PC-9 (cell line): ENCODE measurements at regions not wholly inside any gene's neighbourhood (a gene's known extent, or its start where the extent isn't known, plus 50 kb on each side); places are given as distances from the start of the nearest gene placed in this dataset.
A peak's percentile ranks its signal among the peaks of the same experiment; 100 is the strongest.

Source experiments
- BruUV-seq: library from RNA; stranded (reverse); fragments of 400-500 nt; replicated peaks from 2 replicates; lab custom pipeline; 2021; lab: Mats Ljungman, UMichigan
- CTCF ChIA-PET: fragments of 300-600 bp; sonication (Branson Sonifier 250); formaldehyde crosslinking; loops from one replicate; lab custom pipeline; 2022; ENCODE audit warnings: antibody characterized with exemption; lab: Charles Lee
- POLR2A ChIA-PET: fragments of 300-600 bp; sonication (Branson Sonifier 250); formaldehyde crosslinking; loops from one replicate; lab custom pipeline; 2022; ENCODE audit warnings: antibody characterized with exemption; ENCODE audit not compliant: unreplicated experiment; lab: Charles Lee
- DNase-seq, 2 experiments: peaks; one replicate each; pipeline versions ENCODE4 v3.0.0 to v3.0.0-alpha.2; 2015 to 2022; ENCODE audit warnings: mixed read lengths in 1 of 2
- H2AFZ ChIP-seq: fragments of 200-600 bp; sonication (generic); 2 replicates; pipeline ENCODE4 v1.8.1; 2017; ENCODE audit warnings: antibody characterized with exemption
- H3F3A ChIP-seq: fragments of 200-600 bp; sonication (generic); 2 replicates; pipeline ENCODE4 v1.8.1; 2017; ENCODE audit warnings: antibody characterized with exemption, mild to moderate bottlenecking, low read depth; ENCODE audit not compliant: insufficient read depth
- H3K27ac ChIP-seq: fragments of 200-600 bp; sonication (generic); 2 replicates; pipeline ENCODE4 v1.6.1; 2016; ENCODE audit warnings: mixed run types
- H3K27me3 ChIP-seq: fragments of 200-600 bp; sonication (generic); 2 replicates; pipeline ENCODE4 v1.6.1; 2016; ENCODE audit warnings: low read depth, mixed run types; ENCODE audit not compliant: insufficient read depth
- H3K36me3 ChIP-seq: fragments of 200-600 bp; sonication (generic); 2 replicates; pipeline ENCODE4 v1.6.1; 2016; ENCODE audit warnings: low read depth, mixed run types
- H3K4me1 ChIP-seq: fragments of 200-600 bp; sonication (generic); replicated peaks from 2 replicates; pipeline ENCODE4 v1.6.1; 2016; ENCODE audit warnings: mixed run types; ENCODE audit not compliant: insufficient read depth
- H3K4me2 ChIP-seq: fragments of 200-600 bp; sonication (generic); 2 replicates; pipeline ENCODE4 v1.6.1; 2017; ENCODE audit warnings: mixed run types
- H3K4me3 ChIP-seq: fragments of 200-600 bp; sonication (generic); 2 replicates; pipeline ENCODE4 v1.6.1; 2016; ENCODE audit warnings: mixed run types
- H3K79me2 ChIP-seq: fragments of 200-600 bp; sonication (generic); 2 replicates; pipeline ENCODE4 v1.6.1; 2017; ENCODE audit warnings: low read depth, mixed run types
- H3K9me2 ChIP-seq: fragments of 200-600 bp; sonication (generic); 2 replicates; pipeline ENCODE4 v1.8.1; 2017; ENCODE audit warnings: mild to moderate bottlenecking; ENCODE audit not compliant: insufficient read depth
- H3K9me3 ChIP-seq: fragments of 200-600 bp; sonication (generic); 2 replicates; pipeline ENCODE4 v1.8.1; 2016; ENCODE audit warnings: low read depth; ENCODE audit not compliant: insufficient read depth
- H4K20me1 ChIP-seq: fragments of 200-600 bp; sonication (generic); 2 replicates; pipeline ENCODE4 v1.8.1; 2017; ENCODE audit not compliant: insufficient read depth
- EZH2 ChIP-seq: fragments of 200-600 bp; sonication (generic); IDR thresholded peaks from 2 replicates; pipeline ENCODE4 v1.8.0; 2017; ENCODE audit warnings: antibody characterized with exemption, low read depth
- intact Hi-C: fragments of 100-400 bp; cut with micrococcal nuclease; formaldehyde crosslinking; loops from one replicate; pipeline ENCODE4 v1.10.0; 2022; ENCODE audit not compliant: unreplicated experiment
- TF ChIP-seq, protein P1 (sequence below): fragments of 200-600 bp; sonication (generic); conservative IDR thresholded peaks from 2 replicates; pipeline ENCODE4 v1.6.1; 2017; ENCODE audit warnings: mixed run types, antibody characterized with exemption, mild to moderate bottlenecking, moderate library complexity

DNA sequence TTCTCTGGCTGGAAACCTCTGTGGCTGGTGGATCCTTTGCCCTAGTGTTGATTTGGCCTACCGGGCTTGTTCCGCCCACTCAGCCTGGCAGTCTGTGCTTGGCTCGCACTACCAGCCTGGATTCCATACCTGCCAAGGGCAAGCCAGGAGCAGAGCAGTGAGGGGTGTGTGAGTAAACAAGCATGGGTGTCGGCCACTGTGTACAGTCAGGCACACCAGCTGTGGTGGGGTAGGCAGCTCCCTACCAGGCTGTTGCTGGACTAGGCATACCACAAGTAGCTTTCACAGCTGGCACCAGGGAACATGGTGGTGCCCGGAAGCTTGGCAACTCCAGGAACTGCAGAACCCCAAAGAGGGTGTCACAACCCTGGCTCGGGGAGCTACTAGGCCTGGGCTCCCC, 942.9 kb upstream of the LRRN3 start:
- no TSS peak for BruUV-seq
- Histone ChIP-seq H3K36me3 (no peaks in the 10 kb centered on the region), H3K4me3 (no peak overlapping the region), H4K20me1 (no peaks in the 10 kb centered on the region), H3K4me1 (no peaks in the 10 kb centered on the region), H2AFZ (no peak overlapping the region), H3K4me2 (no peak overlapping the region), H3F3A (no peaks in the 10 kb centered on the region), H3K9me2 (no peaks in the 10 kb centered on the region), H3K27ac (no peak overlapping the region), H3K79me2 (no peaks in the 10 kb centered on the region), H3K9me3 (no peaks in the 10 kb centered on the region), H3K27me3 (no peaks in the 10 kb centered on the region)
- CTCF ChIA-PET, result no interaction called here
- no peak for DNase-seq
- TF ChIP-seq, protein P1, sequence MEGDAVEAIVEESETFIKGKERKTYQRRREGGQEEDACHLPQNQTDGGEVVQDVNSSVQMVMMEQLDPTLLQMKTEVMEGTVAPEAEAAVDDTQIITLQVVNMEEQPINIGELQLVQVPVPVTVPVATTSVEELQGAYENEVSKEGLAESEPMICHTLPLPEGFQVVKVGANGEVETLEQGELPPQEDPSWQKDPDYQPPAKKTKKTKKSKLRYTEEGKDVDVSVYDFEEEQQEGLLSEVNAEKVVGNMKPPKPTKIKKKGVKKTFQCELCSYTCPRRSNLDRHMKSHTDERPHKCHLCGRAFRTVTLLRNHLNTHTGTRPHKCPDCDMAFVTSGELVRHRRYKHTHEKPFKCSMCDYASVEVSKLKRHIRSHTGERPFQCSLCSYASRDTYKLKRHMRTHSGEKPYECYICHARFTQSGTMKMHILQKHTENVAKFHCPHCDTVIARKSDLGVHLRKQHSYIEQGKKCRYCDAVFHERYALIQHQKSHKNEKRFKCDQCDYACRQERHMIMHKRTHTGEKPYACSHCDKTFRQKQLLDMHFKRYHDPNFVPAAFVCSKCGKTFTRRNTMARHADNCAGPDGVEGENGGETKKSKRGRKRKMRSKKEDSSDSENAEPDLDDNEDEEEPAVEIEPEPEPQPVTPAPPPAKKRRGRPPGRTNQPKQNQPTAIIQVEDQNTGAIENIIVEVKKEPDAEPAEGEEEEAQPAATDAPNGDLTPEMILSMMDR, result no peak
- no peak for TF ChIP-seq EZH2
- intact Hi-C loops, result no loop called here
- POLR2A ChIA-PET, result no interaction called here

DNA sequence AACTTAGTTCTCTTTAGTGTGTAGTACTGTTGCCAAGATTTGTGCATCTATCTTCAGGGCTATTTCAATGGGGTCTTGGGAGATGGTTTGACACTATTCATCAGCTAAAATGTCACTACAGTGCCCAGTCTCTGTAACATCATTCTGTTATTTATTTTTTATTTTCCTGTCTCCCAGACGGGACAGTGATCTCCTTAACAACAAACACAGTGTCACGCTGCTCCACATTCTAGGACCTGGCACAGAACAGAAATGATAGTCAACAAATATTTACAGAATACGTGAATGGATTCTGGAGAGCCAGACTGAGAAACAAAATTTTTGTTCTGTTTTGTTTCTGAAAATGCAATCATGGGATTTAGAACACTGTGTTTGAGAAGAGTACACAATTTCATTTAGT, 937.7 kb upstream of the LRRN3 start:
- H3F3A ChIP-seq, result no peaks in the 10 kb centered on the region
- H3K27me3 ChIP-seq, result no peaks in the 10 kb centered on the region
- H3K4me2 ChIP-seq, result no peak overlapping the region
- H3K9me2 ChIP-seq, result no peaks in the 10 kb centered on the region
- H3K79me2 ChIP-seq, result no peaks in the 10 kb centered on the region
- POLR2A ChIA-PET, result no interaction called here
- no peak overlapping the region for H3K27ac ChIP-seq
- TF ChIP-seq, protein P1, result no peak
- TF ChIP-seq EZH2, result no peak
- H4K20me1 ChIP-seq, result no peaks in the 10 kb centered on the region
- H3K9me3 ChIP-seq, result no peaks in the 10 kb centered on the region
- H3K4me1 ChIP-seq, result no peaks in the 10 kb centered on the region
- no peak overlapping the region for H3K4me3 ChIP-seq
- no TSS peak for BruUV-seq
- H3K36me3 ChIP-seq, result no peaks in the 10 kb centered on the region
- DNase-seq, result no peak
- CTCF ChIA-PET, result no interaction called here
- intact Hi-C loops, result no loop called here
- H2AFZ ChIP-seq, result peak overlapping the region; percentile 26; the same call in 1 of the 2 replicates

DNA sequence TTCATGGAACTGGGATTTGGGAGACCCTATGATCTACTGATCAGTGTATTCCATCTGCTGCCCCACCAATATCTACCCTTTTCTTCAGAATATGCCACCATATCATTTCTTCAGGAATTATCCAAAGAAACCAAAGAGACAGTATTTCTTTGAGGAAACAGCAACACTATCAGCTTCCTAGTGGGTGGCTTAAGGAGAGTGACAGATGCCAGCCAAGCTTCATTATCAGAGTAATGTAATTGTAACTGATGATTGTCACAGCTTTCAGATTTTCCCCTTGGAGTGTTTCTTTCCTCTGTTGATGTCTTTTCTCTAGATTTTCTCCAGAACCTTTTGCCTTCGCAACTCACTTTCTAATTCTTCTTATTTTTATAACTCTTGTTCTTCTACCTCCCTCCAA, 934.4 kb upstream of the LRRN3 start:
- Histone ChIP-seq H3K79me2 (no peaks in the 10 kb centered on the region), H3K4me1 (no peaks in the 10 kb centered on the region), H2AFZ (no peak overlapping the region), H3K4me3 (no peak overlapping the region), H4K20me1 (no peaks in the 10 kb centered on the region), H3K9me2 (no peaks in the 10 kb centered on the region; the same call in 1 of the 2 replicates), H3K27ac (no peak overlapping the region), H3K9me3 (no peaks in the 10 kb centered on the region), H3K4me2 (no peak overlapping the region), H3K36me3 (no peaks in the 10 kb centered on the region), H3F3A (no peaks in the 10 kb centered on the region), H3K27me3 (no peaks in the 10 kb centered on the region)
- ChIA-PET CTCF (no interaction called here), POLR2A (no interaction called here)
- DNase-seq, result no peak
- no TSS peak for BruUV-seq
- intact Hi-C loops, result no loop called here
- TF ChIP-seq, protein P1, result no peak
- no peak for TF ChIP-seq EZH2
